GM18909 (cell line): ENCODE measurements at regions not wholly inside any gene's neighbourhood (a gene's known extent, or its start where the extent isn't known, plus 50 kb on each side); places are given as distances from the start of the nearest gene placed in this dataset.

Source experiments
- ATAC-seq: cut with Tn5 transposase; IDR thresholded peaks from one replicate; pipeline ENCODE4 v1.9.1; 2021; ENCODE audit warnings: mild to moderate bottlenecking; ENCODE audit not compliant: unreplicated experiment, poor library complexity

DNA sequence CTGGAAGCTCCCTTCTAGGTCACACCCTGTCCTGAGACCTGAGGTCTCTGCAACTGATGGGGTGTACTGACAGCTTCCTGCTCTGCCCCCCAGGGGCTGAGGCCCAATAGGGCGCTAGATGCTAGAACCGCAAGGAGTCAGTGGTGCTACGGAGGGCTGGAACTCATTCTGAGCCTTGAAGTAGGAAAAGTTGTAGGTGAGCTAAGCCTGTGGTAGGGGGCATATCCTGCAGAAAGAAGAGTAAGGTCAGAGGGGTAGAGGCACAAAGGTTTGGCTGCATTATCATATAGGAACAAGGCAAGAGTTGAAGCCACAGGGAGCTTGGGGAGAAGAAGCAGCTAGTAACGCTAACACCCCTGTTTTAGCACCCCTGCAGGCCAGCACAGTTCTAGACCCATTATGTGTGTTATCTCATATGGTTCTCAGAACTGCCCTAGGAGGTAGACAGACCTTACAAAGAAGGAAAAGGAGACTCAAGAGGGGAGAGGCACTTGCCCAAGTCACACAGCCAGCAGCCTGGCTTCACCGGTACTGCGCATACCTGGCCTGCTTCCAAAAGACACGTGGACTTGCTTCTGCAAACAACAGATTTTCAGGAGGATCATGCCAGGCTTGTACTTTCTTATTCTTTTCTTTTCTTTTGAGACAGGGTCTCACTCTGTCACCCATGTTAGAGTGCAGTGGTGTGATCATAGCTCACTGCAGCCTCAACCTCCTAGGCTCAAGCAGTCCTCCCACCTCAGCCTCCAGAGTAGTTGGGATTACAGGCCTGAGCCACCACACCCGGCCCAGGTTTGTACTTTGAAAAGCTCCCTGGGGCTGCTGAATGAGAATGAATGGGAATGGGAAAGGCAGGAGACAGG, 156.1 kb downstream of the MRPL14 start:
- no peak for ATAC-seq

DNA sequence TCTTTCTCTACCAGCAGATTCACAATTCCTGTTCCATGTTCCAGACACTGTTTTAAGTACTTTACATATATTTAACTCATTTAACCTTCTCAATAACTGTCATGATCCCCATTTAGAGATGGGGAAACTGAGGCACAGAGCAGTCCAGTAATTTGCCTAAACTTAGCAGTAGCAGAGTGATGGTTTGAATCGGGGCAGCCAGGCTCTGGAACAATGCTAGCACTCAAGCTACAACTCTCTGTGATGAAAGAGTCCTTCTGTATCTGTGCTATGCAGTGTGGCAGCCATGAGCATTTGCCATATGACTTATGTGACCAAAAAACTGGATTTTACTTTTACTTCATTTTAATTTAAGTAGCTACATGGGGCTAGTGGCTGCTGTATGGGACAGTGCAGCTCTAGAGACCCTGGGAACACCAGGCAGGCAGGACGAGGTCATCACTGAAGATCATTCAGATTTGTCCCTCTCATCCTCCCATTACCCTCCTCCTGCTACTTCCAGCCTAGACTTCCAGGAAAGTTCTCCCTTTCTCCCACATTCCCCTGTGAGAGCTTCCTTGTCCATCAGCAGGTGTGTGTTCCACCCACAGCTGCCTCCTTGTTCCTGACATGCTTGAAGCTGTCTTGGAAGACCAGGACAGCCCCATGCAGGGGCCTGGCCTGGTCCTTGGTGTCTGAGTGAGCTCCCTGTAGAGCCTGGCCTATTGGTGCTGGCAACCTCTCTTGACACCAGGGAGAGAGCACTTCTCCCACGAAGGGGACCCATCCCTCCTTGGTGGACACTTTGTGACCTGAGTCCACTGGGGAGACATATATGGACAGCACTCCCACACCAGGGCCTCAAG, 157.0 kb downstream of the MRPL14 start:
- ATAC-seq = no peak

DNA sequence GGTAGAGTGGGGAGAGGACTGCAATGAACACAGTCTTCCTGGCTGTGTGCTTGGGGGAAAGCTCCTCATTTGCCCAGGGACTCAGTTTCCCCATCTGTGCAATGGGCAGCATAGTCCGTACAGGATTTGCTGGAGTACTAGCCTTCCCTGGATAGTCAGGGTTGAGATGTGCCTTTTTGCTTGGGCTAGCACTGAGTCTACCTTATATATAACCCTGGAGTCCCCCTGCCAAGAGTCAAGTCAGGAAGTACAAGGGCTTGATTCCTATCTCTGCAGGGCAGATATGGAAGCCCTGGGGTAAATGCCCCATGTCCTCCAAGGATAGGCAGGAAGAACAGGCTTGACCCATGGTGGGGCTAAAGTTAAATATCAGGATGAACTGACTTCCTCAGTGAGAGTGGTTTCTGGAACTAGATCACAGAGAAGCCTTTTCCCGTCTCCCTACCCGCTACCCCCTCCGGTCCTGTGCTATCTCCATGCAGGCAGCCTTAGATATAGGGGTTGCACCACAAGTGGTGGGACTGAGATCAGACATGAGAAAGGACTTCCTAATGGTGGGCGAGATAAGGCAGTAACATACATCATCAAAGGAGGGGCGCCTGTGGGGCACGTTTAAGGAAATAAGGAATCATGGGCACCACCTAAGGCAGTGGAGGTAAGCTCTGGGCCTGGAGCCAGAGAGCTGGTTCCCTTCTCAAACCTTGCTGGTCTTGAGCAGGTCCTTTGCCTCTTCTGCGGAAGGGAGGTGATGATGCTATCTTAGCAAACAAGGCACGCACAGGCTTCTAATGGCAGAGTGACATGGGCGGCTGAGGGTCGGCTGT, 157.9 kb downstream of the MRPL14 start:
- no peak for ATAC-seq

DNA sequence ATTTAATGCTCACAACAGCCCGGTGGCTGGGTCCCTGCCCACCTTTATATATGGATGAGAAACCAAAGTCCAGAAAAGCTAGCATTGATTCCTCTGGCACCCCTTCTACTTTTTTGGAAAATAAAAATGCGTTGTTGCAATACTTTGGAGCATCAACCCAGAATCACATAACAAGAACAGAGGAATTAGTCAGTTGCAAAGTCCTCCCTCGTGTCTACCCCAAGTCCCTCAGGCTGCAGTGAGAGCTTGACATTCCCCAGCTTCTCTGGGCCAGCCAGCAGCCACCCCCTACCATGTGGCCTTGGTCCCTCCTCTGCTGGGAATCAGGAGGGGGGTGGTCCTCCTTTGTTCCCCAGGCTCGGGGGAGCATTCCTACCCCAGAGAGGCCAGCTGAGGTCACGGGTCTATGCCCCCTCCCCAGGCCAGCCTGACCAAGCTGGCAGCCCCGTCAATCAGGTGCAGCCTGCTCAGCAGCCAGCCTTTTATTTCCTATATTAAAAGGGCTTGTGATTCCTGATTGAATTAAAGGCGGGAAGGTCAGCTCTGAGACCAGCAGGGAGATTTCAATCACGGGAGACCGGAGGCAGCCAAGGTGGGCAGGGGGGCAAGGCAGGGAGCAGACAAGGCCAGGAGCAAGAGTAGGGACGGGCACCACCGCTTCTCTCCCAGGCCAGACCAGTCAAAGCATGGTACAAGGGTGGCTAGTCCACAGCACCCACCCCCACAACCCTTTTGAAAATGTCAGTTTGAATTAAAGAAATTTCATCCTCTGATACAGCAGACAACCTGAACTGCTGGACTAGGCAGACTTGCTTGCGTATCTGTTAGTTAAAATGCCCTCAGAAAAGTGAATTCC, 158.9 kb downstream of the MRPL14 start:
- no peak for ATAC-seq

DNA sequence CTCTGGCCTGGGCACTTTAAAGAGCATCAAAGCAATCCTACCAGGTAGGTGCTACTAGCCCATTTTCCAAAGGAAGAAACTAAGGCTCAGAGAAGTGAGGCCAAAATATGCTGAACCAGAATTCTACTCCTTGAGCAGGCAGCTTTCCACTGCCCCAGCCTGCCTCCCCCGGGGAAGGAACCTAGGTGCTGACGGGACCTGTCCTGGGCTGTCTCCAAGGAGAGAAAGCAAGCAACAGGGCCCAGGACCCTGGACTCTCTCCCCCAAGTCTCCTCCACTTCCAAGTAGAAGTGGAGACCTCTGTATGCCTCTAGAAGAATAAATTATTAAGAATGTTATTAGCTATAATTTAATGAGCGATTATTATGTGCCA, 159.5 kb downstream of the MRPL14 start:
- no peak for ATAC-seq

DNA sequence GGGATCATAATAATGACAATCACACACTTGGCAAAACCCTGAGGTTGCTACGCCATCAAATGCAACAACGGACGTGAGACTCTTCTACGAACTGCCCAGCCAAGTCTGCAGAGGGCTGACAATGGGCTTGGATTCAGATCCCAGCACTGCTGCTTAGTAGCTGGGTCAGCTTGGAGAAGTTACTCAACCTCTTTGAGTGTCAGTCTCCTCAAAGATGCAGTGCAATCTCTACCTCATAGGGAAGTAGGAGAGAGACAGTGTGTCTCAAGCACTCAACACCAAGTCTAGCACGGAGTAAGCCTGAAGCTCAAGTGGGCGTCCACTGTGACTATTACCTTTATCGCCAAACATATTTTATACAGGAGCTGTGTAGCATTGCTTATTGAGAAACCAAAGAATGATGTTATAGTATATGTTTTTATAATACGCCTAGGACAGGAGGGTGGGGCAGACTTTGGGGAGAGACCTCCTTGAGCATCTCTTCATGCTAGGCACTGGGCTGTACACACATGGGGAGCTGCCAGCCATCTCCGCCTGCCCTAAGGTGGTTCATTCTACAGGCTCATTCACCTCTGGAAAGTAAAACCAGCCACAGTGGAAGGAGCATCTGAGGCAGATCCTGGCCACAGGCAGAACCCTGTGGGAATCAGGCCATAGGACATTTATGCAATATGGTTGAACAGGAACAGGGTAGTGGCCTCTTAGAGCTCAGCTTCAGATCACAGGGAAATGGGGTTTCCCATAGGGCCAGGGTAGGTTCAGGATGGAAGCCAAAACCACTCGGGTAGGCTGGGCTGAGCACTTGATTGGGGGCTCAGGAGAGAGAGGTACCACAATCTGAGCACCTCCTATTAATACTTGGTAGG, 160.2 kb downstream of the MRPL14 start:
- no peak for ATAC-seq

DNA sequence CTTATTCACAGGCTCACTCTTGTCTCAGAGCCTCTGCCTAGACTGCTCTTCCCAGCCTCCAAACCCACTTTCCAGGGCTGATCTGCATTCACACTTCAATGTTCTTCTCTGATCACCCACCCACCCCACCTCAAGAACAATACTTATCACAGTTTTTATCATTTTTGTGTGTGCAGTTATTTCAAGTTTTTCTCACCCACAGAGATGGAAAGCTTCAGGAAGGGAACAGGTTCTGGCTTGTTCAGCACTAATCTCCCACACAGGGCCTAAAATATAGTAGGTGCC, 160.9 kb downstream of the MRPL14 start:
- no peak for ATAC-seq

DNA sequence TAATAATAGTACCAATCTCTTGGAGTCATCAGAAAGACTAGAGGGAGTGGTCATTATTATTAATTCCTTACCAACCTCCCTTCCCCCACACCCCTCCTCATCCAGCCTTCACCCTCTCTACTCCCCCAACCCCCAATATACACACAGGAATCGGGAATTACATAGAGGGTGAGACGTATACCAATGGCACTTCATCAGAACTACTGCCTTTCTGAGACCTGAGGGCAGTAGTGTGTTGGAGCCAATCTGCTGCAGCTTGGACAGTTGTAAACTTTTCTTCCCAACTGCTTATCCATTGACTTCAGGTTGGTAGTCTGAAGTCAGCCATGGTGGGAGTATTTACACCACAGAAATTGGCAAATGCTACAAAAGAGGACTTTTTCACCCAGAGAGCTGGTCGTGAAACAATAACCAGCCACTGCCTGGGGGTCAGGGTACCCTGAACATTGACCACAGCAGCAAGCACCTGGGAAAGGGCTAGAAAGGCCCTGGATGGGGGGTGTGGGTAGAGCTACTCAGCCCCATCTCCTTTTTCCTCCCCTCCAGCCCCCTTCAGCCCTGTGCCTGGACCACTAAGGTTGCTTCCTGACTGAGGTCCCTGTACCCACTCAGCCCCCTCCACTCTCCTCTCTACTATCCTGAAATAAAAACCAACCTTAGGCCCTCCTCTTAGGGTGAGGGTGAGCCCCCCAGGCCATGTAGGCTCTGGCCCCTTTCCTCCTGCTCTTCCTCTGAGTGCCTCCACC, 161.5 kb downstream of the MRPL14 start:
- ATAC-seq = no peak

DNA sequence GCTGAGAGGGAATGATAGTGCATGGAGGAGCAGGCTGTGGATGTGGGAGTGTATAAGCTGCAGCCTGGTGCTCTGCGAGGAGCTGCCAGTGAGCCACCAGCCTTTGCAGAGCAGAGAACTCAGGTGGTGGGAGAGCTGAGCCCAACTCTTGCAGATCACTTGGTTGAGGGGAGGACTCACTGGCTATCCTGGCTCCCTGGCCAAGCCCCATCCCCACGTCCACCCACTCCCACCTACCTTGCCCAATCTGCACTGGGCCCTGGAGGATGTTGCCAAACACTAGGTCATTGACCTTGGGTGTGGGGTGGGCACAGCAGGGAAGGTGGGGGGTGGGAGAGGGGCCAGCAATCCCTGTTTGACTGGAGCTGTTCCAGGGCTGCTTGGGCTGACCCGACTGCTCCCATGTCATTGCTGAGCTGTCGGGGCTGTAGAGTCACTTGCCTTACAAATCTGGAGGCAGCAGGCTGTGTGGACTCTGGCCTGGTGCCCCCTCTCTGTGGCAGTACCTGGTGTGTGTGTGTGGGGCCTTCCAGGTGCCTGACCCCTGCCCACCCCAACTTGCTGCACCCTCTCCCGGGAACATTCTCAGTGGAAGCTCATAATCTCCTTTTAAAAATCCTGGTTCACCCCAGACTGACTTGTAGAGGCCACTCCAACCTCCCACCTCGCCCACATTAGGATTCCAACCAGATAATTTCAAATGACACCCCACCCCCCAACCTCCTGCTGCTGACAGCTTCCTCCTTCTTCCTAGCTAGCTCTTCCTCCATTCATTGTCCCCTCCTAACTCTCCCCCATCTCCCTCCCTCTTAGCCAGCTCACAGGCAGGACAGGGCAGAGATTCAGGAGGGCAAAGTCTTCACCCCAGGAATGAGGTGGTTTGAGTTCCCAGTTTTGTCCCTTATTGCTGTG, 162.3 kb downstream of the MRPL14 start:
- no peak for ATAC-seq

DNA sequence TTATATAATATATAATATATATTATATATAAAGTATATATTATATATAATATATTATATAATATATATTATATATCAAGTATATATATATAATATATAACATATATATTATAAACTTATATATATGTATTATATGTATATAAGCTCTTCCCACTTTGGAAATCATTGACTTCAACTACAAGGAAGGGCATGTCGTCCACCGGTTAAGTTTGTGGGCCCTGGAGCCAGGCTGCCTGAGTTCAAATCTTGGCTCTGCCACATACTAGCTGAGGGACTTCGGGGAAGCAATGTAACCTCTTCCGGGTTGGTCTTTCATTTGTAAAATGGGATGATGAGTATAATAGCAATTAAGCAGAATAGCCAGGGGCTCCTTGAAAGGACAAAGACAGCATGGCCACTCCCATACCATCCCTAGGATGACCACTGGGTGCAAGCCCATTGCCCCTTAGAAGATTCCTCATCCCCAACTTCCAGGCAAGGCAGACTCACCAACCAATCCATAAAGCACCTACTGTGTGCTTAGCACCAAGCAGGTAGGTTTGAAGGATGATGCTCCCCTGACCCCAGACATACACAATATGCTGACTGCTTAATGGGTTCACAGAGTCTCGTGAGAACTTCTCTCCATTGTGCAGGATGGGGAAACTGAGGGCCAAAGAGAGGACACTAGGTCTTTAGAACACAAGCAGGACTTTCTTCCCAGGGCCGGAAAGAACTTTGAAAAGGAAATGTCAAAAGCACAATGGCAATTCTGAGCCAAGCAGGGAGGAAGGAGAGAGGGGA, 163.2 kb downstream of the MRPL14 start:
- ATAC-seq = no peak

DNA sequence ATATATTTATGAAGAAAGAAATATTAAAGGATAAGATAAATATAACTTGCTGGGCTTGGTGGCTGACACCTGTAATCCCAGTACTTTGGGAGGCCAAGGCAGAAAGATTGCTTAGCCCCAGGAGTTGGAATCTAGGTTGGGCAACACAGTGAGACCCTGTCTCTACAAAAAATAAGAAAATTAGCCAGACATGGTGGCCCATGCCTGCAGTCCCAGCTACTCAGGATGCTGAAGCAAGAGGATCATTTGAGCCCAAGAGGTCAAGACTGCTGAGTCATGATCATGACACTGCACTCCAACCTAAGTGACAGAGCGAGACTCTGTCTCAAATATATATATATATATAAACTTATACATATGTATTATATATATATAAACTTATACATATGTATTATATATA, 164.0 kb downstream of the MRPL14 start:
- no peak for ATAC-seq

DNA sequence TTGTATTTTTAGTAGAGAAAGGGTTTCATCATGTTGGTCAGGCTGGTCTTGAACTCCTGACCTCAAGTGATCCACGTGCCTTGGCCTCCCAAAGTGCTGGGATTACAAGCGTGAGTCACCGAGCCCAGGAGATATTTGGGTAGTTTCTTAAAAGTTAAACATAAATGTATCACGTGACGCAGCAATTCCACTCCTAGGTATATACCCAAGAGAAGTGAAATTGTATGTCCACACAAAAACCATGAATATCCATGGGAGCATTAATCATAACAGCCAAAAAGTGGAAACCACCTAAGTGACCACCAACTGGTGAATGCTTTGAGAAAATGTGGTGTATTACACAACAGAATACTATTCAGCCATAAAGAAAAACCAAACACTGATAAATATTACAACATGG, 164.8 kb downstream of the MRPL14 start:
- ATAC-seq = no peak

DNA sequence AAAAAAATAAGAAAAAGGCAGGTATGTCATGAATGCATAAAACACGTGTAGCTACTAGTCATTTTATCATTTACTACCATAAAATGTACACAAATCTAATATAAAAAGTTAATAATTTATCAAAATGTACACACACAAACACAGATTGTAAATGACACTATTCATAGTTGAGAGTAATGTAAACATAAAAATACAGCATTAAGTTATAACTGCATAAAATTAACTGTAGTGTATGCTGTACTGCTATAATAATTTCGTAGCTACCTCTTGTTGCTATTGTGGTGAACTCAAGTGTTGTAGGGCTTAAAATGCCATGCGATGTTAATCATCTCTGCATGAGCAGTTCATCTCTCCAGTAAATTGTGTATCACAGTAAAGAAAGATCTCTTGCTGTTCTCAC, 170.0 kb downstream of the MRPL14 start:
- no peak for ATAC-seq

DNA sequence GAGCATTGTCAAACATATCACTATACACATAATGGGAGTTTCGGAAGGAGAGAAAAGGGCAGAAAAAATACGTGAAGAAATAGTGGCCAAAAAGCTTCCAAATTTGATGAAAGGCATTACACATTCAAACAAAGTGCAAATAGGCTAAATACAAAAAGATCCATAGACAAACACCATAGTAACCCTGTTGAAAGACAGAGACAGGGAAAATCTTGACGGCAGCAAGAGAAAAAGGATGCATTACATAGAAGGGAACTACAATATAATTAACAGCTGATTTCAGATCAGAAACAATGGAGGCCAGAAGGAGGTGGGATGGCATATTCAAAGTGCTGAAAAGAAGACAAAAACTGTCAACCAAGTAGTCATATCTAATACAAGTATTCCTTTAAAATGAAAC, 170.8 kb downstream of the MRPL14 start:
- no peak for ATAC-seq

DNA sequence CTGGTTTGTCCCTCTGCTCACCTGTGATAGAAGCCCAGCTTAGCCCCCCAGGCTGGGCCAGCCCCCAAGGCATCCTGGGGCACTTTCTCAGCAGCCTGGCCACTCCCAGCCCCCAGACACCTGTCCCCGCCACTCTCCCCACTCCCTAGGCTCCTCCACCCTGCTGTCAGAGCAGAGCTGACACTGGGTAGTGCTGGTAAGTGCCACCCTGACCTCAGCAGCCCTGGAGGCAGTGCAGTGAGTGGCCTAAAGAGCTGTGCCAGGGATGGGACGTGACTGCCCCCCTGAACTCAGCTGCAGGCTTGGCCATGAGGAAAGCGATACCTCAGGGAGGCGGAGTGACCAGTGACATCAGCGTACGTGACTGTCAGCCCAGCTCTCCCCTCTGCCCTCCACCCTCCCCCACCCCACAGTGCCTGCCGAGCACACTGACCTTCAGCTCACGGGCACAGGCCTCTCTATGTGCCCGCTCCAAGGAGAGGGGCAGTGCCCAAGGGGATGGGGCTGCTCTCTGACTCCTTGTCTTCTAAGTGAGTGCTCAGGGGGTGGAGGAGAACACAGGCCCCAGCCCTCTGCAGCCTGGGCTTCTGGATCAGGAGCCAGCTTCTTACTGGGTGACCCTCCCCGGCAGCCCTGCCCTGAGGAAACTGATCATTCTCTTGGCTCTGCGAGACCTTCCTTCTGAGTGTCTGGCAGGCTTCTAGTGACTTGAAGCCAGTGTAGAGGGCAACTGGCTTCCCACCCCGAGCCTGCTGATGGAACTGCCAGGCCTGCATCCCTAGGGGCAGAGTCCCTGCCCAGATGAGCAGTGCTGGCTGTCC, 172.7 kb downstream of the MRPL14 start:
- ATAC-seq = no peak

DNA sequence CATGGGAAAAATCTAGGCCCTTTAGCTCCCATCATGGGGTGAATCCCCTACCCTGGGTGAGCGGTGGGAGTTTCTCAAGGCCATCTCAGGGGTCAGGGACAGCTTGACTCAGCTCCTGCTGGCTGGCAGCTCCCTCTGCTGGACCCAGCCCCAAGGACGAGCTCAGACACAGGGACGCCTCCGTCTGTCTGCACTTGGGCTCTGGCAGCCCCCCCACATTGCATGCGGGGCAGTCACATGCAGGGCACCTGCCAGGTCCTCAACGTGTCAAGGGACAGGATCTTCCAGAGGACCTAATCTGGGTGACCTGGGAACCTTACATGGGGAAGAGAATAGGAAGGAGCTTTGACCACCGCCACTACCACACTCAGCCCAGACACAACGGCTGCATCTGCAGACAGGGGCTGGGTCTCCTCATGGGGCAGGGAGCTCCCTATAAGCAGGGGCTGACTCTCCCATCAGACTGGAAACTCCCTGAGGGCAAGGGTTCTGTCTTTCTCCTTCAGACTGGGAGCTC, 173.4 kb downstream of the MRPL14 start:
- no peak for ATAC-seq
